Stomach smooth muscle (tissue), 2 donors: ENCODE measurements at regions not wholly inside any gene's neighbourhood (a gene's known extent, or its start where the extent isn't known, plus 50 kb on each side); places are given as distances from the start of the nearest gene placed in this dataset.

Experiments used
- H3K27ac ChIP-seq: one replicate; pipeline ENCODE4 v1.7.0; 2013; ENCODE audit warnings: mild to moderate bottlenecking, low read length, inconsistent platforms
- H3K27me3 ChIP-seq, 2 donors: one replicate each; pipeline ENCODE4 v1.7.0; 2013; ENCODE audit warnings: low read length in 2 of 2; ENCODE audit not compliant: insufficient read depth in 2 of 2, control insufficient read depth in 1 of 2
- H3K36me3 ChIP-seq, 2 donors: one replicate each; pipeline ENCODE4 v1.7.0; 2013; ENCODE audit warnings: low read length in 2 of 2; ENCODE audit not compliant: control insufficient read depth in 2 of 2, insufficient read depth in 2 of 2
- H3K4me1 ChIP-seq: one replicate; pipeline ENCODE4 v1.7.0; 2013; ENCODE audit warnings: low read length; ENCODE audit not compliant: control insufficient read depth, insufficient read depth
- H3K4me3 ChIP-seq, 2 donors: one replicate each; pipeline ENCODE4 v1.7.0; 2013; ENCODE audit warnings: low read length in 2 of 2
- H3K9ac ChIP-seq, 2 donors: one replicate each; pipeline ENCODE4 v1.7.0; 2013; ENCODE audit warnings: low read length in 2 of 2, mild to moderate bottlenecking in 1 of 2
- H3K9me3 ChIP-seq, 2 donors: one replicate each; pipeline ENCODE4 v1.7.0; 2013; ENCODE audit warnings: low read length in 2 of 2; ENCODE audit not compliant: control insufficient read depth in 2 of 2
- donor health status: healthy.
- donor health status: Pancreatic carcinoma.

DNA sequence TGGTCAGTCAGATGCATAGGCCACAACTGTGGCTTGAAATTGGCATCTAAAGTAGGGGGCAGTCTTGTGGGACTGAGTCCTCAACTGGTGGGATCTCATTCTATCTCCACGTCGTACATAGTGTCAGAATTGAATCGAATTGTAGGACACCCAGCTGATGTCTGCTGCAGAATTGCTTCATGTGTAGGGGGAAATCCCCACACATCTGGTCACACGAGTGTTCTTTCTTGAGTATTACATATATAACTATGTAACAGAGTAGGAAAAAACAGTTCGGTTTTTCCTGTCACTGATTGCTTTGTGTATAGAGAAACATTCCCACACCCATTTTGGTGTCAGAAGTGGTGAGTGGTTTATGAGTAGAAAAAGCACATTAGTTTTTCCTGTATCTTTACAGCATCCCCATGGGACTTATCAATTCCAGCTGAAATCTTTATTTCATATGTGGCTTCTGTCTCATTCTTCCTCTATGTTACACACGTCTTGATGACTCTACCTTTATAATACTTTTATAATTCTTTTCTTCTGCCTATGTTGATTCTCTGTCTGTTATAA is 79.4 kb upstream of the PCGF5 start:
- Histone ChIP-seq H3K27me3 (no peaks in the 10 kb centered on the region), H3K27ac (no peak overlapping the region), H3K9me3 (peaks cover 0 to 3% of the 10 kb centered on the region in 2 donors), H3K36me3 (no peaks in the 10 kb centered on the region), H3K4me1 (no peaks in the 10 kb centered on the region), H3K4me3 (no peak overlapping the region), H3K9ac (no peak overlapping the region)

DNA sequence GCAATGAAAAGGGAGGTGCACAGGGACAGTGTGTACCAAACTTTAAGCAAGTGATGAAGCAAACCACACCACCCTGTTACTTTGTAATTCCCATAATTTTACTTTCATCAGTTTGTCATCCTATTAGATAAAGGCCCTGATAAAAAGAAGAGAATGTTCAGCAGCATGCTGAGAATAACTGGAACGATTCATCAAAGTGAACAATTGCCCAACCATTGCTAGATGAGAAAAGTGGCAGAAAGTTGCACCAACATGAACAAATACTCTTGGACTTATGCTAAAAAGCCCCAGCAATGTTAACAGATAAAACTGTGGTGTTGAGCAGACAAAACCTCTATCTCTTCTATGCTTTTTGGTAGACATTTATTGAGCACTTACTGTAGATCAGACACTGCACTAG is 75.5 kb upstream of the PCGF5 start:
- Histone ChIP-seq H3K27me3 (no peaks in the 10 kb centered on the region), H3K4me1 (no peaks in the 10 kb centered on the region), H3K9me3 (peaks cover 0 to 3% of the 10 kb centered on the region in 2 donors), H3K4me3 (no peak overlapping the region), H3K9ac (no peak overlapping the region), H3K27ac (no peak overlapping the region), H3K36me3 (no peaks in the 10 kb centered on the region)

DNA sequence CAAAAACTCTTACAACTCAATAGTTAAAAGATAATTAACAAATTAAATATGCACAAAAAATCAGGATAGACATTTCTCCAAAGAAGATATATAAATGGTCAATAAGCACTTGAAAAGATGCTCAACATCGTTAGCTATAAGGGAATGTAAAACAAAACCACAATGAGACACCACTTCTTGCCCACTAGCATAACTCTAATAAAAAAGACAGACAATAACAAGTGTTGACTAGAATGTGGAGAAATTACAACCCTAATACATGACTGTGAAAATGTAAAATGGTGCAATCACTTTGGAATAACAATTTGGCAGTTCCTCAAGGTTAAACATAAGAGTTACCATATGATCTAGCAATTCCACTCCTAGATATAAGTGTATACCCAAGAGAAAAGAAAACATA is 74.3 kb upstream of the PCGF5 start:
- H3K9ac ChIP-seq: no peak overlapping the region

DNA sequence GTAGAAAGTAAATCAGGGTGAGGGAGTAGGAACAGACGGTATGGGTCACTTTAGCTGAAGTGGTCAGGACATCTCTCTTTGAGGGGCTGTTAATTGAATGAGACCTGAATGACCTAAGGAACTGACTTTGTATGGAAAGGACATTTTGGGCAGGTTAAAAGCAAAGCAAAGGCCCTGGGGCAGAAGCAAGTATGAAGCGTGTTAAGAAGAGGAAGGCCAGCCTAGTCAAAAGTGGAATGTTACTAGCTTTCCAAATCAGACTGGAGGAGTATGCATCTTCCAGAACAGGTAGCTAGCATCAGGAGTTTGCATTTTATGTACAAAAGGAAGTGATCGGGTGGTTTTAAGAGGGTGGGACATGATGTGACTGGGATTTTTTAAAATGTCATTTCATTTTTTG is 70.9 kb upstream of the PCGF5 start:
- Histone ChIP-seq H3K9me3 (no peaks in the 10 kb centered on the region), H3K27me3 (no peaks in the 10 kb centered on the region), H3K9ac (no peak overlapping the region), H3K4me1 (no peaks in the 10 kb centered on the region), H3K27ac (no peak overlapping the region), H3K36me3 (no peaks in the 10 kb centered on the region), H3K4me3 (no peak overlapping the region)

More for the DNA sequence above, 74.3 kb upstream of the PCGF5 start:
- Histone ChIP-seq H3K36me3 (no peaks in the 10 kb centered on the region), H3K4me1 (no peaks in the 10 kb centered on the region), H3K4me3 (no peak overlapping the region), H3K9me3 (peaks cover 0 to 3% of the 10 kb centered on the region in 2 donors), H3K27ac (no peak overlapping the region), H3K27me3 (no peaks in the 10 kb centered on the region)

DNA sequence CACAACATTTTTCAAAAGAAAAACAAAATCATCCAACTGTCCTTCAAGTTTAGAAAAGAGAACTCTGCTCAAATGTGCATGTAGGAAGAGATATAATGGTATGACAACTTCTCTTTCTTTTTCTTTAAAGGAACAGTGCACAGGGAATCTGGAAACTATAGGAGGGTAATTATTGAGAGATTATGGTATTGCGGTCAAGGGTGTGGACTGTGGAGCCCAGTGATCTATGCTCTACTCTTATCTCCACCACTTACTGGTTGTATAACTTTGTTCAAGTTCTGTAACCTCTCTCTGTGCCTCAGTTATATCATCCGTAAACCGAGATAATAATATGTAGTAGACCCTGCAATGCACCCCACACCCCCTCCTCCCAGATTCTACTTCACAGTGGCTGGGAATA is 69.8 kb upstream of the PCGF5 start:
- no peaks in the 10 kb centered on the region for H3K9me3 ChIP-seq
- H3K36me3 ChIP-seq: no peaks in the 10 kb centered on the region
- H3K27me3 ChIP-seq: no peaks in the 10 kb centered on the region
- H3K4me1 ChIP-seq: no peaks in the 10 kb centered on the region
- H3K4me3 ChIP-seq: no peak overlapping the region
- no peak overlapping the region for H3K9ac ChIP-seq
- H3K27ac ChIP-seq: no peak overlapping the region

DNA sequence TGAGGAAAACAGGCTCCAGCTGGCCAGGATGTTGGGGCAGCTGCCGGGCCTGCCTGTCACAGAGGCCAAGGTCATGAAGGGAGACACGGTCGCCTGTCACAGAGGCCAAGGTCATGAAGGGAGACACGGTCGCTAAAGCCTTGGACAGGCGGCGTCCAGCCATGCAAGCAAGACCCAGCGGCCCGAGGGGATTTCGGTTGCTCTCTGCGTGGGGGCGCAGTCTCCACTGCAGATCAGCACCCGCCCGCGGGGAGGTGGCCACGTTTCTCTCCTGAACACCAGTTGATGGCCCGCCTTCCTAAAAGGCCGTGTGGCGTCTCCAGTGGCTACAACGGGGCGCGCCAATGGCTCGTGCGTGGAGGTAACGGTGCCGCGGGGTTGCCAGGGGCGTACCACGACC is 67.0 kb upstream of the PCGF5 start:
- no peaks in the 10 kb centered on the region for H3K9me3 ChIP-seq
- H3K4me1 ChIP-seq: no peaks in the 10 kb centered on the region
- no peaks in the 10 kb centered on the region for H3K27me3 ChIP-seq
- no peaks in the 10 kb centered on the region for H3K36me3 ChIP-seq
- no peak overlapping the region for H3K27ac ChIP-seq
- no peak overlapping the region for H3K4me3 ChIP-seq
- H3K9ac ChIP-seq: no peak overlapping the region

DNA sequence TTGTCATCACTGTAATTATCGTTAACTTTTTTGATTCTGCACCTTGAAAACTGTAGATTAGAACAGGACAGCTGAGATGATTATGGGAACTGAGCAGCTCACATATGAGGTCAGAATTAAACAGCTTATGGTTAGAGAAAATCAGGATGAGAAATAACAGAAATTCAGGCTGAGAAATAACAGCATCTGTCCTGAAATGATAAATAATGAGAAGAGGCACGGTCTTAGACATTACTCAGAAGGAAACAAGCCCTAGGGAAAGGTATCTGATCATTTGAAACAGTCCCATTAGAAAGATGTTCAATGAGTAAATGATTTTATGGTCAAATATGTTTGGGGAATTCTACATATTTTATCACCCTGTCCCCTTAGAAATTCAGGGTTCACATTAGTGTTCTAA is 65.6 kb upstream of the PCGF5 start:
- H3K36me3 ChIP-seq: no peaks in the 10 kb centered on the region
- H3K9ac ChIP-seq: no peak overlapping the region
- no peaks in the 10 kb centered on the region for H3K27me3 ChIP-seq
- H3K27ac ChIP-seq: no peak overlapping the region
- H3K4me3 ChIP-seq: no peak overlapping the region
- no peaks in the 10 kb centered on the region for H3K9me3 ChIP-seq
- no peaks in the 10 kb centered on the region for H3K4me1 ChIP-seq

DNA sequence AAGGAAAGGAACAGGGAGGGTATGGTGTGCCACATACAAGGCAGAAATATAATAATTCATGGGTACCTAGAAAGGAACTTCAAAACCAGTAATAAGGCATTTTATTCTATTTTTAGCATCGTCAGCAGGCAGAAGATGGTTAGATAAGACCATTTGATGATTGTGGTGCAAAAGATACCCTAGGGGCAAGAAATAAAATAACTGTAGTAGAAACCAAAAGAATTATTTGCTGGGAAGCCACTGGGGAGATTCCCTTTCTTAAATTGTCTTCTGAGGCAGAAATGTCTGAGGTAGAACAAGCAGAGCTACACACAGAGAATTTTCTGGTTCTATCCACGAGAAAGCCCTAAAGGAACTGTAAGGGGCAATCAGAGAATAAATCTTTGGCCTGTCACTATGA is 64.3 kb upstream of the PCGF5 start:
- Histone ChIP-seq H3K27me3 (no peaks in the 10 kb centered on the region), H3K36me3 (no peaks in the 10 kb centered on the region), H3K4me1 (no peaks in the 10 kb centered on the region), H3K27ac (no peak overlapping the region), H3K9ac (no peak overlapping the region), H3K9me3 (no peaks in the 10 kb centered on the region), H3K4me3 (no peak overlapping the region)

DNA sequence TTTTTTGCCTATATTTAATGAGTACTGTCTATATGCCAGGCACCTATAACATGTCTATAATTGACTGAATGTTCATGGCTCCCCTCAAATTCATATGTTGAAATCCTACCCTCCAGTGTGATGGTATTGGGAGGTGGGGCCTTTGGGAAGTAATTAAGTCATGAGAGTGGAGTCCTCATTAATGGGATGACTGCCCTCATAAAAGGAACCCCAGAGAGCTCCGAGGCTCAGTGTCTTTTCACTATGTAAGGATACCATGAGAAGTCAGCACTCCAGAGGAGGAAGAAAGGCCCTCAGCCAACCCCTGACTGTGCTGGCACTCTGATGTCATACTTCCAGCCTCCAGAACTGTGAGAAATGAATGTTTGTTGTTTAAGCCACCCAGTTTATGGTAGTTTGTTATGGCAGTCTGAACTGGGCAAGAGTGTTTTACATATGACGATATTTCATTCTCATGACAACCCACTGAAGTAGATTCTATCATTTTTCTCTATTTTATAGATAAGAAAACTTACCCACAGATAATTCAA is 61.1 kb upstream of the PCGF5 start:
- H3K4me1 ChIP-seq: peaks cover 12% of the 10 kb centered on the region
- H3K27me3 ChIP-seq: no peaks in the 10 kb centered on the region
- H3K9ac ChIP-seq: no peak overlapping the region
- no peak overlapping the region for H3K27ac ChIP-seq
- H3K36me3 ChIP-seq: no peaks in the 10 kb centered on the region
- no peak overlapping the region for H3K4me3 ChIP-seq
- H3K9me3 ChIP-seq: no peaks in the 10 kb centered on the region

DNA sequence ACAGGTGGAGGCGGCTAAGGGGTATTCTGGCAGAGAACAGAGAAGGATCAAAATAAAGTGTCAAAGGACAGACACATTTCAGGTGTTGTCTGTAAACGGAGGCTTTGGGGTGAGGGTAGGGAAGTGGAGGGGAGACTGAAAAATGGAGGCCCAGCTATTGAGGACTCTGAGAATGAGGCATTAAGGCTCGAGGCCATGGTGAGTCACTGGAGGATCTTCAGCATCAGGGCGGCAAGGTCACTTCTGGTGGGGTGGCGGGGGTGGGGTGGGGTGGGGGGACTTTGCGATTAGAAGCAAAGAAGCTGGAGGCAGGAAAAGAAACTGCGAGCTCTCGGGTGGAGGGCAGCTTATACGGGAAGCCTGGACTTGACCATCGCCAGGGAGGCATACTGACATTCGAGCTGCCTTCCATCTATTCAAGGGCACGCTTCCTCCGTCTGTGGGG is 58.4 kb upstream of the PCGF5 start:
- H3K9ac ChIP-seq: peak overlapping the region; percentile 89 to 95
- H3K27ac ChIP-seq: peak overlapping the region; percentile 91
- no peaks in the 10 kb centered on the region for H3K9me3 ChIP-seq
- H3K4me1 ChIP-seq: peaks cover 16% of the 10 kb centered on the region
- H3K36me3 ChIP-seq: no peaks in the 10 kb centered on the region
- H3K27me3 ChIP-seq: no peaks in the 10 kb centered on the region
- peak overlapping the region; percentile 84 to 89 for H3K4me3 ChIP-seq

DNA sequence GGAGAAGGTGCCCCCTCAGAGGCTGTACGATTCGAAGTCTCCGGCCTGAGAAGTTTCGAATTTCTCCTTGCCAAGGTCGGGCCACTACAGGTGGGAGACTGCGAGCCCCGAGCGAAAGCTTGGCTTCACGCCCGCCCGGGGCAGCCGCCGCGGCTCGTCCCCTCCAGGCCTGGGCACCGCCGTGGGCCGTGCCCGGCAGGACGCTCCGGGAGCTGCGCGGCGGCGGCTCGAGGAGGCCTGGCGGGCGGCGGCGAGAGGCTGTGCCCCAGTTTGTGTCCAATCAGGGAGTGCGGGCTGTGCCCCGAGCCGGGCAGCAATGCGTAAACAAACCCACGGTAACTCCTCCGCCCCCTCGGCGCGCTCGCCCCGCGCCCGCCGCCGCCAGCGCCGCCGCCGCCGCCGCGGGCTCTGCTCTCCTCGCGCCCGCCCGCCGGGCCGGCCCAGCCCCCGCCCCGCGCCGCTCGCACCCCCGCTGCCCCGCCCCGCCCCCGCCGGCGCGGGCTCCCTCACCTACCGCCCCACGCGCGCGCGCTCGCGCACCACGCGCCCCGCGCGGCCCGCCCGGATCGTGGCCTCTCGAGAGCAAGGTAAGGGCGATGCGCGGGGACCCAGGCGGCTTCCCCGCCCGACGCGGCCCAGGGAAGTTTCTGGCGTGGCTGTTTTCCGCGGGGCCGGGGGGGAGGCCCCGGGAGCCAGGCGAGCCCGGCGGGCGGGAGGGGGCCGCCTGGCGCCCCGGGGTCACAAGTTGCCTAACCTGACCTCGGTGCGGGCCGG is 57.8 kb upstream of the PCGF5 start:
- H3K9ac ChIP-seq: peak overlapping the region; percentile 92 to 95
- H3K27me3 ChIP-seq: no peaks in the 10 kb centered on the region
- peaks cover 16% of the 10 kb centered on the region for H3K4me1 ChIP-seq
- H3K27ac ChIP-seq: peak overlapping the region; percentile 91
- H3K36me3 ChIP-seq: no peaks in the 10 kb centered on the region
- peak overlapping the region; percentile 84 to 89 for H3K4me3 ChIP-seq
- no peaks in the 10 kb centered on the region for H3K9me3 ChIP-seq
